H9 (cell line): ENCODE measurements at regions not wholly inside any gene's neighbourhood (a gene's known extent, or its start where the extent isn't known, plus 50 kb on each side); places are given as distances from the start of the nearest gene placed in this dataset.

Experiments
- DNase-seq: peaks from one replicate; pipeline ENCODE4 v3.0.0-alpha.2; 2017
- H2AFZ ChIP-seq: one replicate; pipeline ENCODE4 v1.6.1; 2013; ENCODE audit warnings: mild to moderate bottlenecking, low read length, control low read depth, moderate library complexity
- H2AK5ac ChIP-seq: 2 replicates; pipeline ENCODE4 v1.6.1; 2013; ENCODE audit warnings: low read length, control low read depth, mixed read lengths; ENCODE audit not compliant: insufficient read length
- H2BK120ac ChIP-seq: one replicate; pipeline ENCODE4 v1.6.1; 2013; ENCODE audit warnings: low read depth, mild to moderate bottlenecking, low read length, control low read depth, inconsistent platforms; ENCODE audit not compliant: poor library complexity, severe bottlenecking
- H2BK12ac ChIP-seq: 2 replicates; pipeline ENCODE4 v1.6.1; 2013; ENCODE audit warnings: low read length, control low read depth, mixed read lengths, low read depth; ENCODE audit not compliant: insufficient read length
- H2BK15ac ChIP-seq: 2 replicates; pipeline ENCODE4 v1.6.1; 2013; ENCODE audit warnings: low read depth, low read length, control low read depth
- H2BK20ac ChIP-seq: one replicate; pipeline ENCODE4 v1.6.1; 2013; ENCODE audit warnings: low read depth, mild to moderate bottlenecking, low read length, control low read depth, inconsistent platforms; ENCODE audit not compliant: poor library complexity, severe bottlenecking
- H2BK5ac ChIP-seq: 2 replicates; pipeline ENCODE4 v1.6.1; 2013; ENCODE audit warnings: low read length, control low read depth, mixed read lengths; ENCODE audit not compliant: insufficient read length
- H3K14ac ChIP-seq: 2 replicates; pipeline ENCODE4 v1.6.1; 2013; ENCODE audit warnings: low read length, control low read depth; ENCODE audit not compliant: insufficient read depth
- H3K18ac ChIP-seq: 2 replicates; pipeline ENCODE4 v1.6.1; 2013; ENCODE audit warnings: low read depth, mild to moderate bottlenecking, mixed read lengths, low read length, control low read depth; ENCODE audit not compliant: insufficient read length
- H3K23ac ChIP-seq: 2 replicates; pipeline ENCODE4 v1.6.1; 2013; ENCODE audit warnings: low read length, control low read depth, mixed read lengths, low read depth; ENCODE audit not compliant: insufficient read length
- H3K23me2 ChIP-seq: 2 replicates; pipeline ENCODE4 v1.6.1; 2013; ENCODE audit warnings: low read depth, mild to moderate bottlenecking, mixed read lengths, low read length, control low read depth; ENCODE audit not compliant: insufficient read length, poor library complexity, severe bottlenecking
- H3K27ac ChIP-seq: 2 replicates; pipeline ENCODE4 v1.5.1; 2013; ENCODE audit warnings: low read length, control low read depth, mixed read lengths, low read depth; ENCODE audit not compliant: insufficient read length
- H3K27me3 ChIP-seq: 2 replicates; pipeline ENCODE4 v1.6.1; 2013; ENCODE audit warnings: low read length, control low read depth, inconsistent platforms; ENCODE audit not compliant: insufficient read depth
- H3K4ac ChIP-seq: 2 replicates; pipeline ENCODE4 v1.6.1; 2013; ENCODE audit warnings: low read depth, mild to moderate bottlenecking, control low read depth, inconsistent platforms, low read length, moderate library complexity
- H3K4me1 ChIP-seq: 2 replicates; pipeline ENCODE4 v1.6.1; 2013; ENCODE audit warnings: low read length, control low read depth, inconsistent platforms; ENCODE audit not compliant: insufficient read depth
- H3K4me2 ChIP-seq: 2 replicates; pipeline ENCODE4 v1.6.1; 2013; ENCODE audit warnings: low read length, control low read depth, mixed read lengths; ENCODE audit not compliant: insufficient read length, insufficient read depth
- H3K56ac ChIP-seq: 2 replicates; pipeline ENCODE4 v1.6.1; 2013; ENCODE audit warnings: low read depth, mild to moderate bottlenecking, mixed read lengths, low read length, control low read depth; ENCODE audit not compliant: insufficient read length
- H3K79me1 ChIP-seq: 2 replicates; pipeline ENCODE4 v1.6.1; 2013; ENCODE audit warnings: low read depth, mild to moderate bottlenecking, moderate library complexity, low read length, control low read depth, inconsistent platforms; ENCODE audit not compliant: insufficient read depth, poor library complexity, severe bottlenecking
- H3K79me2 ChIP-seq: 2 replicates; pipeline ENCODE4 v1.6.1; 2013; ENCODE audit warnings: low read length, control low read depth, inconsistent platforms; ENCODE audit not compliant: insufficient read depth
- H3K9ac ChIP-seq: 2 replicates; pipeline ENCODE4 v1.6.1; 2013; ENCODE audit warnings: low read length, control low read depth, mixed read lengths; ENCODE audit not compliant: insufficient read length; ENCODE audit errors: extremely low read depth
- H3K9me3 ChIP-seq: one replicate; pipeline ENCODE4 v1.6.1; 2013; ENCODE audit warnings: low read depth, low read length, inconsistent platforms; ENCODE audit not compliant: control insufficient read depth
- H3T11ph ChIP-seq: one replicate; pipeline ENCODE4 v1.6.1; 2013; ENCODE audit warnings: mild to moderate bottlenecking, low read length, control low read depth, inconsistent platforms
- H4K20me1 ChIP-seq: one replicate; pipeline ENCODE4 v1.6.1; 2013; ENCODE audit not compliant: control insufficient read depth, insufficient read length, insufficient read depth
- H4K5ac ChIP-seq: 2 replicates; pipeline ENCODE4 v1.6.1; 2013; ENCODE audit warnings: low read depth, mild to moderate bottlenecking, mixed read lengths, low read length, control low read depth; ENCODE audit not compliant: insufficient read length
- H4K8ac ChIP-seq: replicated peaks from 2 replicates; pipeline ENCODE4 v1.6.1; 2013; ENCODE audit warnings: low read length, control low read depth, mixed read lengths, low read depth; ENCODE audit not compliant: insufficient read length
- H4K91ac ChIP-seq: 2 replicates; pipeline ENCODE4 v1.6.1; 2013; ENCODE audit warnings: low read depth, mild to moderate bottlenecking, moderate library complexity, mixed read lengths, low read length, control low read depth; ENCODE audit not compliant: insufficient read length
- H3K27ac Mint-ChIP-seq, 3 experiments: 2 replicates in 2 of 3; 3 replicates in 1 of 3; pipeline ENCODE4 v1.8.0; 2020 to 2021; ENCODE audit warnings: mixed read lengths in 3 of 3, mild to moderate bottlenecking in 1 of 3, moderate library complexity in 1 of 3
- H3K27me3 Mint-ChIP-seq: 2 replicates; pipeline ENCODE4 v1.8.0; 2021; ENCODE audit warnings: low read depth, mild to moderate bottlenecking, moderate library complexity, mixed read lengths
- H3K36me3 Mint-ChIP-seq, 3 experiments: 2 replicates in 2 of 3; 3 replicates in 1 of 3; pipeline ENCODE4 v1.8.0; 2020 to 2021; ENCODE audit warnings: low read depth in 3 of 3, mixed read lengths in 3 of 3; ENCODE audit not compliant: insufficient read depth in 1 of 3
- H3K4me1 Mint-ChIP-seq, 2 experiments: 2 replicates each; pipeline ENCODE4 v1.8.0; 2020; ENCODE audit warnings: mixed read lengths in 2 of 2
- H3K4me3 Mint-ChIP-seq, 2 experiments: 2 replicates in 1 of 2; 3 replicates in 1 of 2; pipeline ENCODE4 v1.8.0; 2020 to 2021; ENCODE audit warnings: mild to moderate bottlenecking in 2 of 2, mixed read lengths in 2 of 2, moderate library complexity in 1 of 2
- H3K9me3 Mint-ChIP-seq, 2 experiments: 2 replicates in 1 of 2; 3 replicates in 1 of 2; pipeline ENCODE4 v1.8.0; 2020; ENCODE audit warnings: mild to moderate bottlenecking in 2 of 2, mixed read lengths in 2 of 2, moderate library complexity in 1 of 2
- WGBS: extraction: QIAGEN DNeasy Blood & Tissue Kit; methylation state at CpG from one replicate; pipeline ENCODE4 v1.1.7; 2013; ENCODE audit warnings: missing lambda C conversion rate, low lambda C conversion rate, mixed read lengths; ENCODE audit not compliant: insufficient read length; ENCODE audit errors: extremely low coverage; 5-methylcytosine and 5-hydroxymethylcytosine counted together
- TF ChIP-seq, protein P1 (sequence below): fragments of 200-600 bp; sonication (generic); conservative IDR thresholded peaks from 3 replicates; pipeline ENCODE4 v1.8.0; 2021; ENCODE audit warnings: antibody characterized with exemption, mild to moderate bottlenecking

- Histone ChIP-seq H2AFZ (no peak overlapping the region), H3K23me2 (no peaks in the 10 kb centered on the region), H3K9me3 (no peaks in the 10 kb centered on the region), H3T11ph (no peak overlapping the region), H3K18ac (no peak overlapping the region), H2BK20ac (no peak overlapping the region), H2BK5ac (no peak overlapping the region), H3K23ac (no peak overlapping the region), H3K9ac (no peak overlapping the region), H3K27ac (no peak overlapping the region), H3K56ac (no peak overlapping the region), H2BK120ac (no peak overlapping the region), H3K4me1 (no peaks in the 10 kb centered on the region; the same call in 1 of the 2 replicates), H3K79me2 (no peaks in the 10 kb centered on the region), H3K27me3 (no peaks in the 10 kb centered on the region), H3K4ac (no peak overlapping the region), H2BK15ac (no peak overlapping the region), H3K14ac (no peak overlapping the region), H3K4me2 (no peak overlapping the region), H3K79me1 (no peaks in the 10 kb centered on the region), H2AK5ac (no peak overlapping the region), H2BK12ac (no peak overlapping the region), H4K8ac (no peak overlapping the region), H4K91ac (no peak overlapping the region), H4K20me1 (no peaks in the 10 kb centered on the region), H4K5ac (no peak overlapping the region)
- H3K4me1 Mint-ChIP-seq = peaks cover 12 to 15% of the 10 kb centered on the region in 2 experiments
- no peak overlapping the region for H3K4me3 Mint-ChIP-seq
- H3K36me3 Mint-ChIP-seq = no peaks in the 10 kb centered on the region
- WGBS = no CpG with 5 or more reads among the region's 4 CpGs
- DNase-seq = no peak
- TF ChIP-seq, protein P1, sequence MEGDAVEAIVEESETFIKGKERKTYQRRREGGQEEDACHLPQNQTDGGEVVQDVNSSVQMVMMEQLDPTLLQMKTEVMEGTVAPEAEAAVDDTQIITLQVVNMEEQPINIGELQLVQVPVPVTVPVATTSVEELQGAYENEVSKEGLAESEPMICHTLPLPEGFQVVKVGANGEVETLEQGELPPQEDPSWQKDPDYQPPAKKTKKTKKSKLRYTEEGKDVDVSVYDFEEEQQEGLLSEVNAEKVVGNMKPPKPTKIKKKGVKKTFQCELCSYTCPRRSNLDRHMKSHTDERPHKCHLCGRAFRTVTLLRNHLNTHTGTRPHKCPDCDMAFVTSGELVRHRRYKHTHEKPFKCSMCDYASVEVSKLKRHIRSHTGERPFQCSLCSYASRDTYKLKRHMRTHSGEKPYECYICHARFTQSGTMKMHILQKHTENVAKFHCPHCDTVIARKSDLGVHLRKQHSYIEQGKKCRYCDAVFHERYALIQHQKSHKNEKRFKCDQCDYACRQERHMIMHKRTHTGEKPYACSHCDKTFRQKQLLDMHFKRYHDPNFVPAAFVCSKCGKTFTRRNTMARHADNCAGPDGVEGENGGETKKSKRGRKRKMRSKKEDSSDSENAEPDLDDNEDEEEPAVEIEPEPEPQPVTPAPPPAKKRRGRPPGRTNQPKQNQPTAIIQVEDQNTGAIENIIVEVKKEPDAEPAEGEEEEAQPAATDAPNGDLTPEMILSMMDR = no peak
- no peaks in the 10 kb centered on the region for H3K27me3 Mint-ChIP-seq
- H3K27ac Mint-ChIP-seq = no peak overlapping the region
- H3K9me3 Mint-ChIP-seq = no peaks in the 10 kb centered on the region
These were observed 734.6 kb downstream of the TUSC7 start for GRCh38 chr3:117444175-117444574.
